Erythroblast (primary cell): ENCODE measurements at regions not wholly inside any gene's neighbourhood (a gene's known extent, or its start where the extent isn't known, plus 50 kb on each side); places are given as distances from the start of the nearest gene placed in this dataset.

ENCODE experiments used
- GATA1 ChIP-seq: IDR thresholded peaks from 2 replicates; pipeline ENCODE4 v1.6.1; 2011; ENCODE audit warnings: low read depth, mild to moderate bottlenecking, control low read depth, low read length, moderate library complexity
- POLR2A ChIP-seq: IDR thresholded peaks from 2 replicates; pipeline ENCODE4 v1.6.1; 2011; ENCODE audit warnings: mild to moderate bottlenecking, low read length

DNA sequence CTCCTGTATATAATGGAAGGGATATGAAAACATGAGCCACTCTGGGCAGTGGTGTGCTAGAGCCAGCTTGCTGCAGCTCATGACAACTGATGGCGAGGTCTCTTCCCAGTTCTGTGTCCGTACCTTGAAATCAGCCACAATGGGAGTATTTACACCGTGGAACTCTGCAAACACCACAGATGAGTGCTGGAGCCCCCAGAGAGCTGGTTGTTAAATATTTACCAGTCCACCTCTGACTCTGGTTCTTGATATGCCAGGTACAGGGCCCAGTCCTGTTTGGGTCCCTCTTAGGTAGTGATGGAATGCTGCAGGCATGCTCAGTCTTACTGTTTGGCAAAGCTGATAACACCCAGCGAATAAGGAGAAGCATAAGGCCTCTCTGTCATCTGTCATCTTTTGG is 116.1 kb upstream of the GLI2 start:
- TF ChIP-seq POLR2A, result no peak
- TF ChIP-seq GATA1, result no peak
